ENCODE measurements at regions not wholly inside any gene's neighbourhood (a gene's known extent, or its start where the extent isn't known, plus 50 kb on each side); places are given as distances from the start of the nearest gene placed in this dataset.
"Not testable (repeated sequence)": the region's sequence is repeated elsewhere in the genome, so short reads cannot be mapped to it uniquely, and the experiment has no call there.

DNA sequence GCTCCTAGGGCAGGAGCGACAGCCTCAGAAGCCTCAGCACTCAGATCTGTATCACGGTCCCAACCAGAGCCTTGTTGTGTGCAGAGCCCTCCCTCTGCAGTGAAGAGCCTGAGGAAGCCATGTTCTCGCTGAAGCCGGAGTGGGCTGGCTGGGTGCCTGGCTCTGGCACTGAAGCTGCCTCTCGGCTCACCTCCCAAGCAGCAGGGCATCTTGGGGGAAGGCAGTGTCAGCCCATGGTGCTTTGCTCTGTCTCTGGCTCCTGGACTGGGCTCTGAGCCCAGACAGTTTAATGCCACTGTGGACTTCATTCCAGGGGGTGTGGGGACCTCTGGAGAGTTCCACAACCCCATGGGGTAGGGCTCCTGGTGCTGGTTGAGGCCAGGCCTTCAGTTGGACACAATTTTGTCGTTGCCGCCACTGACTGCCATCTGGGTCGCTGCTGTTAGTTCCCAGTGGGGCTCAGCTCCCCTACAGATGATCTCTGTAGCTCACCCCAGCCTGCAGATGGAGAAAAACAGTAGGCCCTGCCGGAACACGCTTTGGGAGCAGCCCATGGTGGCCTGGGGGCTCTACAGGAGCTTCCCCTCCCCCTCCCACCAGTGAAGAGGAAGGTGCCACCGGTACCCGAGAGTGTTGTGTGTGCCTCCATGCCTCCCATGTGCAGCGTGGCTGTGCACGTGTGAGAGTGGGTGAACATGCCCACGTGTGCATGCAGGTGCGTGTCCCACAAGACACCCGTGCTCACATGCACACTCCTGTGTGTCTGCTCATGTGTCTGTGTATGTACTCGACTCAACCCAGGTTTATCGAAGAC lies 86.5 kb upstream of the B3GAT1 start:
- Histone ChIP-seq H3K36me3 (no peaks in the 10 kb centered on the region), H3K4me3 (no peak overlapping the region), H3K27me3 (peaks cover 31% of the 10 kb centered on the region), H3K4me1 (no peaks in the 10 kb centered on the region), H3K27ac (no peak overlapping the region), H3K9me3 (peaks cover 0 to 11% (median 0%) of the 10 kb centered on the region in 3 donors)
- TF ChIP-seq POLR2AphosphoS5 (IDR thresholded peaks at IDR 0.05) (no peak), EP300 (IDR thresholded peaks at IDR 0.05) (no peak), POLR2A (IDR thresholded peaks at IDR 0.05) (no peak)
- TF ChIP-seq, protein P1, sequence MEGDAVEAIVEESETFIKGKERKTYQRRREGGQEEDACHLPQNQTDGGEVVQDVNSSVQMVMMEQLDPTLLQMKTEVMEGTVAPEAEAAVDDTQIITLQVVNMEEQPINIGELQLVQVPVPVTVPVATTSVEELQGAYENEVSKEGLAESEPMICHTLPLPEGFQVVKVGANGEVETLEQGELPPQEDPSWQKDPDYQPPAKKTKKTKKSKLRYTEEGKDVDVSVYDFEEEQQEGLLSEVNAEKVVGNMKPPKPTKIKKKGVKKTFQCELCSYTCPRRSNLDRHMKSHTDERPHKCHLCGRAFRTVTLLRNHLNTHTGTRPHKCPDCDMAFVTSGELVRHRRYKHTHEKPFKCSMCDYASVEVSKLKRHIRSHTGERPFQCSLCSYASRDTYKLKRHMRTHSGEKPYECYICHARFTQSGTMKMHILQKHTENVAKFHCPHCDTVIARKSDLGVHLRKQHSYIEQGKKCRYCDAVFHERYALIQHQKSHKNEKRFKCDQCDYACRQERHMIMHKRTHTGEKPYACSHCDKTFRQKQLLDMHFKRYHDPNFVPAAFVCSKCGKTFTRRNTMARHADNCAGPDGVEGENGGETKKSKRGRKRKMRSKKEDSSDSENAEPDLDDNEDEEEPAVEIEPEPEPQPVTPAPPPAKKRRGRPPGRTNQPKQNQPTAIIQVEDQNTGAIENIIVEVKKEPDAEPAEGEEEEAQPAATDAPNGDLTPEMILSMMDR (IDR thresholded peaks at IDR 0.05): no peak
- ATAC-seq: no peak
- WGBS, 2 donors (ENCODE audit: low coverage in 1 of 2): 97 to 100% methylated on average over 5 of the region's 19 CpGs

DNA sequence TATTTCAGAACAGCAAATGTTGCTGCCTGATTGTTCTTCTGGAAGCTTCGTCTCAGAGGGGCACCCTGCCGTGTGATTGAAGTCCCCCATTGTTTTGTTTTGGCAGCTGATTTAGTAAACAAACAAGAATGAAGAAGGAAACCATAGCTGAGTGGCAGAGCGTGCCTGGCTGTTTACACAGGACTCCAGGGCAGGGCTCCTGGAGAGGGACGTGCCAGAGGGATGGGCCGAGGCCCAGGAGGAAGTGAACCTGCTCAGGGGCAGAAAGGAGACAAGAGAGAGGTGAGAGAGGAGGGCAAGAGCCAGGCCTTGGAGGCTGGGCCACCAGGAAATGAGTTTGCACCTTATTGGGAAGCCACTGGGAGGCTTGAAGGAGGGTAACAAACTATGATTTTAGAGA lies 85.5 kb upstream of the B3GAT1 start:
- H3K27ac ChIP-seq: no peak overlapping the region
- ATAC-seq: no peak
- WGBS, 2 donors (ENCODE audit: low coverage in 1 of 2): 0 to 8% methylated on average over 2 to 3 of the region's 5 CpGs
- no peak overlapping the region for H3K4me3 ChIP-seq
- H3K4me1 ChIP-seq: no peaks in the 10 kb centered on the region
- TF ChIP-seq POLR2AphosphoS5 (IDR thresholded peaks at IDR 0.05): no peak
- TF ChIP-seq POLR2A (IDR thresholded peaks at IDR 0.05): no peak
- TF ChIP-seq EP300 (IDR thresholded peaks at IDR 0.05): no peak
- TF ChIP-seq, protein P1 (IDR thresholded peaks at IDR 0.05): no peak
- no peaks in the 10 kb centered on the region for H3K36me3 ChIP-seq
- H3K27me3 ChIP-seq: peaks cover 22% of the 10 kb centered on the region
- peaks cover 0 to 11% (median 0%) of the 10 kb centered on the region in 3 donors for H3K9me3 ChIP-seq

DNA sequence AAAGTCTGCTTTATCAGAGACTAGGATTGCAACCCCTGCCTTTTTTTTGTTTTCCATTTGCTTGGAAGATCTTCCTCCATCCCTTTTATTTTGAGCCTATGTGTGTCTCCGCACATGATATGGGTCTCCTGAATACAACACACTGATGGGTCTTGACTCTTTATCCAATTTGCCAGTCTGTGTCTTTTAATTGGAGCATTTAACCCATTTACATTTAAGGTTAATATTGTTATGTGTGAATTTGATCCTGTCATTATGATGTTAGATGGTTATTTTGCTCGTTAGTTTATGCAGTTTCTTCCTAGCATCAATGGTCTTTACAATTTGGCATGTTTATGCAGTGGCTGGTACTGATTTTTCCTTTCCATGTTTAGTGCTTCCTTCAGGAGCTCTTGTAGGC lies 84.0 kb upstream of the B3GAT1 start:
- not testable (repeated sequence) for ATAC-seq, H3K27me3 ChIP-seq, H3K4me3 ChIP-seq, H3K4me1 ChIP-seq, H3K36me3 ChIP-seq, H3K27ac ChIP-seq
- H3K9me3 ChIP-seq: peaks cover 0 to 11% (median 0%) of the 10 kb centered on the region in 3 donors
- 83 to 84% methylated on average over 1 to 2 of the region's 2 CpGs for WGBS, 2 donors (ENCODE audit: low coverage in 1 of 2)

DNA sequence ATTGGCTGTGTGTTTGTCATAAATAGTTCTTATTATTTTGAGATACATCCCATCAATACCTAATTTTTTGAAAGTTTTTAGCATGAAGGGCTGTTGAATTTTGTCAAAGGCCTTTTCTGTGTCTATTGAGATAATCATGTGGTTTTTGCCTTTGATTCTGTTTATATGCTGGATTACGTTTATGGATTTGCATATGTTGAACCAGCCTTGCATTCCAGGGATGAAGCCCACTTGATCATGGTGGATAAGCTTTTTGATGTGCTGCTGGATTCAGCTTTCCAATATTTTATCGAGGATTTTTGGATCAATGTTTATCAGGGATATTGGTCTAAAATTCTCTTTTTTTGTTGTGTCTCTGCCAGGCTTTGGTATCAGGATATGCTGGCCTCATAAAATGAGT lies 82.4 kb upstream of the B3GAT1 start:
- ATAC-seq, H3K27me3 ChIP-seq, H3K4me1 ChIP-seq, H3K4me3 ChIP-seq, H3K36me3 ChIP-seq, H3K27ac ChIP-seq: not testable (repeated sequence)
- peaks cover 0 to 11% (median 0%) of the 10 kb centered on the region in 3 donors for H3K9me3 ChIP-seq
- WGBS, 2 donors (ENCODE audit: low coverage in 1 of 2): 50 to 65% methylated on average over 1 to 2 of the region's 2 CpGs

DNA sequence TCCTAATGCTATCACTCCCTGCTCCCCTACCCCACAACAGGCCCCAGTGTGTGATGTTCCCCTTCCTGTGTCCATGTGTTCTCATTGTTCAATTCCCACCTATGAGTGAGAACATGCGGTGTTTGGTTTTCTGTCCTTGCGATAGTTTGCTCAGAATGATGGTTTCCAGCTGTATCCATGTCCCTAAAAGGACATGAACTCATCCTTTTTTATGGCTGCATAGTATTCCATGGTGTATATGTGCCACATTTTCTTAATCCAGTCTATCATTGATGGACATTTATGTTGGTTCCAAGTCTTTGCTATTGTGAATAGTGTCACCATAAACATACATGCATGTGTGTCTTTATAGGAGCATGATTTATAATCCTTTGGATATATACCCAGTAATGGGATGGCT lies 80.4 kb upstream of the B3GAT1 start:
- not testable (repeated sequence) for ATAC-seq, H3K27me3 ChIP-seq, H3K36me3 ChIP-seq, H3K4me1 ChIP-seq, H3K4me3 ChIP-seq, H3K27ac ChIP-seq
- H3K9me3 ChIP-seq: peaks cover 0 to 11% (median 0%) of the 10 kb centered on the region in 3 donors
- 85 to 86% methylated on average over 2 of the region's 2 CpGs for WGBS, 2 donors (ENCODE audit: low coverage in 1 of 2)

DNA sequence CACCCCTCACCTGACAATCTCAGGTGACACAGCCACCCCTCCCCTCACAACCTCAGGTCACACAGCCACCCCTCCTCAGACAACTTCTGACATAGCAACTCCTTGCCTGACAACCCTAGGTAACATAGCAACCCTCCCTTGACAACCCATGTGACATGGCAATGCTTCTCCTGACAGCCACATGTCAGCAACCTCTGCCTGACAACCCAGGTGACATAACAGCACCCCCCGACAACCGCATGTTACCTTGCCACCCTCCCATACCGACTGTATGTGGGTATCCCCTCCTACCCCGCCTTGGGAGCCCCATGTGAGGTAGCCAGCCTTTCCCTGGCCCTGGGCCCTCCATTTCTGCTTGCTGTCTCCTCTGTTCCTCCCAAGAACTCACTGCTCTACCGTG lies 77.7 kb upstream of the B3GAT1 start:
- no peaks in the 10 kb centered on the region for H3K36me3 ChIP-seq
- H3K27ac ChIP-seq: no peak overlapping the region
- no peaks in the 10 kb centered on the region for H3K9me3 ChIP-seq
- WGBS, 2 donors (ENCODE audit: low coverage in 1 of 2): 60 to 70% methylated on average over 1 to 5 of the region's 5 CpGs
- no peak overlapping the region for H3K4me3 ChIP-seq
- TF ChIP-seq, protein P1 (IDR thresholded peaks at IDR 0.05): no peak
- TF ChIP-seq EP300 (IDR thresholded peaks at IDR 0.05) (no peak), POLR2A (IDR thresholded peaks at IDR 0.05) (no peak), POLR2AphosphoS5 (IDR thresholded peaks at IDR 0.05) (no peak)
- H3K27me3 ChIP-seq: peaks cover 17% of the 10 kb centered on the region
- no peak for ATAC-seq
- no peaks in the 10 kb centered on the region for H3K4me1 ChIP-seq
